ENCODE measurements at regions not wholly inside any gene's neighbourhood (a gene's known extent, or its start where the extent isn't known, plus 50 kb on each side); places are given as distances from the start of the nearest gene placed in this dataset.
"Not testable (repeated sequence)": the region's sequence is repeated elsewhere in the genome, so short reads cannot be mapped to it uniquely, and the experiment has no call there.

DNA sequence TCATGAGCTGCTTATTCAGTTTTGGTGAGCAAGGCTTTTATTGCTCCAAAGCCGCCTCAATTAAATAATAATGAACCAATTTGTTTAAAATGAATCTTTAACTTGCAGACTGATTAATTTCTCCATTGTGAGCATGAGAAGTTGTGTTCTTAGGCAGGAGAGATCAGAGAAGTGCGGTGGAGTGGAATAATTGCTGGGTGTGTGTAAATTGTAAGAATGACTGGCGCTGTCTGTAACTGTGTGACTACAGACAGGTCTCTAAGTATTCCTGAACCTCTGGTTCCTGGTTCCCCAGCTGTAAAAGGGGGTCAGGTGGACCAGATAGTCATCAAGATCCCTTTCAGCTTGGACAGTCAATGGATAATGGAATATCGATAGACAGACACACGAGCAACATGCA is 98.0 kb upstream of the EFEMP1 start:
- no peak for DNase-seq

DNA sequence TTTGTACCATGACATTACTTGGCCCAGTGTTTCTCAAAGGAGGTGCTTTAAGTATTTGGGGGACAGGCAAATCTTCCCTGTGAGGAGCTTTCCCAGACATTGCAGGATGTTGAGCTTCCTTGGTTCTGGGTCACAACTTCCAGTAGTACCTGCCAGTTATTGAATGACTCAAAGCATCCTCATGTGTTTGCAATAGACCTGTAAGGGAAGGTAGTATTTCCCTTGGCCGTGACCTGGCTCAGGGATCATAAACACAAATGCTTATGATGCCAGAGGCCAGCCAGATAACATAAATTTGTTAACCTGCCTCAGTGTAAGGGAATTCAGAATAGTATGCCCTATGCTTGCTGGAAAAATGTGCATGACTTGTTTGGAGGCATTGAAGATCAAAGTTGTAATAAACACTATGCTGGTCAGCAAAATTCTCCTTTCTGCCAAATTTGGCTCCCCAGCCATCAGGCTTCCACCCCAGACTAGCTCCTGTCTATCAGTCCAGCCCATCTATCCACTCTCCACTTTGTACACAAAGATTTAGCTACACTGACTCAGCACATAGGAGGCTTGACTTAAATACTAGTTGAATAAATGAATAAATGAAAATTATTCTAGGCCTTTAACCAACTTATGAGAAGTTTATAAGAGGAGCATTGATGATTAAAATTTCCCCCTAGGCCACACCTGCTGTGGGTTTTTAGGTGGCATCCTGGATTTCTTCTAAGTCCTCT is 102.0 kb upstream of the EFEMP1 start:
- no peak for DNase-seq

DNA sequence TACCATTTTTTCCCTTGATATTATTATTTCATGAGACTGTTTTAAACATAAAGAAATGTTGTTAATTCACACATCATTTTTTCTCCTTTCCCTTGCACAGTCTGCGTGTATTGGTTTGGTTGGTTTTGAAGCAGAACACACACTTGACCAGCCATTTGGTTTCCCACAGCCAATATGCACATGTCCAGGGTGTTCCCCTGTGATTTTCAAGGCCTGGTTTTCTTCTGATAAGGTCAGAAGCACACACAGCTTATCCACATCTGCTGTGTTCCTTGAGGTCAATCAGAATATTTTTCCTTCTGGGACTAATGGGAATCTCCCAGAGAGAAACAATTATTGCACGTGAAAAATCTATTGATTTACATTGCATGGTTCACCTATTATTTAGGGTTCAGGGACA is 103.2 kb upstream of the EFEMP1 start:
- no peak for DNase-seq

DNA sequence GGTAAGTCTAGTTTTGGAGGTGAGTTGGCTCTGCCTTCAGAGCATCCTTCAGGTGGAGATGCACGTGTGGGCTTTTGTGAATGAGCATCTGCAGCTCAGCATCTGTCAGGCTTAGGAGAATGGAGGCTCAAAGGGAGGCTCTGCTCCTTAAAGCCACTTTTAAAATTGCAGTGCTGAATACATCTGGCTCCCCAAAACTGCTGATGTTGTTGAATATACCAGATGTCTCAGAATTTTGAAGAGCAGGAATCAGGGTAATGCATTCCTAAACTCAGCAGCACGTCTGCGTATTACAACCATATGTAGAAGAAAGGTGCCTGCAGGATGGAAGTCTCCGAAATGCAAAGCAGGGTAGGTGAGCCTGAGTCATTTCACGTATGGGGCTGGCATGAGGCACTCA is 106.5 kb upstream of the EFEMP1 start:
- DNase-seq = peak; percentile 17

DNA sequence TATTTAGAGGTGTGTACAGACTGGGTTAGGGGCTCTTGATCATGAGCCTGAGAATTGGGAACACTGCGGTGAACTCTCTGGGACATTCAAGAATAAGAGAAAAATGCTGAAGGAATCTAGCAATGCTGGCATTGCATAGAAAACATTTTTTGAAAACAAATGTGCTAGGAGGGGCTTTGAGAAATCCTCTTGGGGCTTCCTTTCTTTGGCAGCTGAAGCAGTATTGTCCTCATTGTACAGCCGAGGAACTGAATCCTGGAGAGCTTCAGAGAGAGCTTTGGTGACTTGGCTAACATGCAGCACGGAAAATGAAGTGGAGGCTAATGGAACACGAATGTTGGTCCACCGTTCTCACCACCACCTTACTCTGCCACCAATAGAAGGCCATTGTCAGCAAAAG is 107.3 kb upstream of the EFEMP1 start:
- peak; percentile 25 for DNase-seq

DNA sequence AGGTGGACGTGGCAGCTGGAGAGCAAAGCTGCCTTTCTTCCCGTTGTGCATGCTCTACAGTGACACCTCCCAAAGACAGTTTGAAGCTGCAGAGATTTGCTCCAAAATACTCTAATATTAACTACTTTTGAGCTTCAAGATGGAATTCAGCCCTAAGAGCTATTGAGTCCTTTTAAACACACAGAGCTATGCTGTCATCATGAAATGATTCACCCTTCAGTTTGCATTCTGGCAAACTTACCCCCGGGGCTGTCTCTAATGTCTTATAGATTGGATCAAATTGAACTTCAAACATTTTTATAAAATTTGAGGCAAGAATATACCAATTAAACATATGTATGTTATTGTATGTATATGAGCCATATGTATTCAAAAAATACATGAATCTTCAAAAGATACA is 110.7 kb upstream of the EFEMP1 start:
- no peak for DNase-seq

DNA sequence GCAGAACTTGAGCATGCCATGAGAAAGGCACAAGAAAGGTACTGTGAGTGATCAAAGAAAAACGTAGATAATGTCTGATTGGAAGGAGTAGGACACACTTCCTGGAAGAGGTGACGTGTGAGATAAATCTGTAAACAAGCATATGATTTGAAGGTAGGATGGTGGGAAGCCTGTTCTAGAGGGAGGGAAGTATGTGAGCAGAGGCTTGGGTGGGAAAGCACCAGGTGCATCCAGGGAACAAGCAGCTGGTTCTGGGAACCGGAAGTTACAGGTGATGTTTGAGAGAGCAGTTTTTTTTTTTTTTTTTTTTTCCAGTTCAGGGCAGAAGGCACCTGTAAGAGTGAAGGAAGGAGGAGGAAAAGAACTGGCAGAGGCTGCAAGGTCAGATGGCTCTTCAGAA is 116.6 kb upstream of the EFEMP1 start:
- DNase-seq = no peak

DNA sequence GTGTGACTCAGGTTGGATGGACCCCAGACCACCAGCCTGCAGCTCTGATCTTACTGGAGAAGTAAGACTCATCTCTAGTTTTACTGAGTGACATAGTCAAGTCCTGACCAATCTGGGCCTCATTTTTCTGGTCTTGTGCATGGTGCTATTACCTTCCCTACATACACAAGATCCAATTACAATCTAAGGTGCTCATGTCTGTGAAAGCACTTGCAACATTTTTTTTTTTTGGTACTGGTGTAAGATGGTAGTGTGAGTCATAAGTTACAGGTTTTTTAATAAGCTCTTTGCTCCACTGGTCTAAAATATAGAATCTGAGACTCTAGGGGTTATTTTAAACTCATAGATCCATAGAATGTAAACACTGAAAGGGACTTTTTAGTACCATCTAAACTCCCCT is 117.3 kb upstream of the EFEMP1 start:
- DNase-seq = no peak

DNA sequence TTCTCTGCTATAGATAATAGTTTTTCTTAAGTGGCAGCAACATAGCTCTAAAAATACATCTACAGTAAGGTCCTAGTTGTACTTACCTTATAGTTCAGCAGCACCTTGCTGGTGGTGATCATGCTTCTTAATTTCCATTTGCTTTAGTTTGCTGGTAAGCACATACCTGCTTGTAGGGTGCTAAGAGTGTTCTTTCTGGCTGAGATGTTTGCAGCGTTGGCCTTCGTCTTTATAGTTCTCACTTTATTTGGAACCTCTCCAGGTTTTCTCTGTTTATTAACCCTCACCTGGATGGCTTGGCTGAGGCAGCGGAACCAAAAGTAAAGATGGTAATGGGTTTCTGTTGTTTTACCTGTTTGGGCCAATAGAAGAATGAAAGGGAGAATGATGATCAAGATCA is 123.6 kb upstream of the EFEMP1 start:
- DNase-seq = no peak

DNA sequence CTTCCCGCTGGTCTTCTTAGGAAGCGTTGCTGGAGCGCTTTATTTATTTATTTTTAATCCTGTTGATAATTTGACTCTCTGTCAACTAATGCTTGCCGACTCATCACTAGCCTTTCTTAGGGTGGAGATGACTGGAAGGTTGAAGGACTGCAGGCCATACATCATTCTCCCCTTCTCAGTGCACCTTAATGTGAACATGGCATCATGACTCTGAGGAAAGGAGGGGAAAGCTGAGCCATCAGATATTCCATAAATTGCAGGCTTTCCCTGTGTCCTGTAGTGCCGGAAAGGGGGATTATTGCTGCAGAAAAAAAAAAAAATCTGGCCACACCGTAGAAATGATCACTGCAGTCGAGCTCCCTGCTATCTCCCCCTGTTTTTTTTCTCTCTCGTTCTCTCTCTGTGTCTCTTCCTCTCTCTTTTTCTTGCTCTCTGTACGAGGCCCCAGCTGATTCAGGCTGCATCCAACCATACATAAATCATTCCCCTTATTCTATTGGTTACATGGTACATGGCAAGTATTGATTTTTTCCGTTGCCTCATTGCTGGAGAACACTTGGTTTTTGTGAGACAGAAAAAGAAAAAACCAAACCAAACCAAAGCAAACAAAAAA is 125.8 kb upstream of the EFEMP1 start:
- DNase-seq = no peak

DNA sequence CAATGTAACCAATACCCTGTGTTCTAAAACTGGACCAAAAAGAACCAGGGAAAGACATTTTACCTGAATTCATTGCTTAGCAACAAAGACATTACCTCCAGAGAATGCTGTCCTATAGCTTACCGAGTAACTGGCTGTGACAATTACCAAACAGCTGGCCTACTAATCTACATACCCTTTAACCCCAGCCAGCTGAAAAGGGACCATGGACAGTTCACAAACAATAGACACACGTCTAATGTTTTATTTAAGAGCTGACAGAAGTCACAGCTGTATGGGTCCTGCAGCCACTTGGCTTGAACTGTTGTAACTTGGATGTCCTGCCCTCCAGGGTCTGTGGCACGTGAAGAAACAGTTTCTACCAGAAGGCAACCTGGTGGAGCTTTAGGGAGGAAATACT is 130.1 kb upstream of the EFEMP1 start:
- no peak for DNase-seq

DNA sequence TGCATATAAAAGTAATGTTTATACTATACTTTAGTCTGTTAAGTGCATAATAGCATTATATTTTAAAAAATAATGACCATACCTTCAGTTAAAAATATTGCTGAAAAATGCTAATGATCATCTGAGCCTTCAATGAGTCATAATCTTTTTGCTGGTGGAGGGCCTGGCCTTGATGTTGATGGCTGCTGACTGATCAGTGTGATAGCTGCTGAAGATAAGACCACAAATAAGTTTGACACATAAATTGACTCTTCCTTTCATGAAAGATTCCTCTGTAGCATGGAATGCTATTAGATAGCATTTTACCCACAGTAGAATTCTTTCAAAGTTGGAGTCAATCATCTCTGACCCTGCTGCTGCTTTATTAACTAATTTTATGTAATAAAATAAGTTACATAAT is 128.4 kb upstream of the CCDC85A start:
- no peak for DNase-seq

DNA sequence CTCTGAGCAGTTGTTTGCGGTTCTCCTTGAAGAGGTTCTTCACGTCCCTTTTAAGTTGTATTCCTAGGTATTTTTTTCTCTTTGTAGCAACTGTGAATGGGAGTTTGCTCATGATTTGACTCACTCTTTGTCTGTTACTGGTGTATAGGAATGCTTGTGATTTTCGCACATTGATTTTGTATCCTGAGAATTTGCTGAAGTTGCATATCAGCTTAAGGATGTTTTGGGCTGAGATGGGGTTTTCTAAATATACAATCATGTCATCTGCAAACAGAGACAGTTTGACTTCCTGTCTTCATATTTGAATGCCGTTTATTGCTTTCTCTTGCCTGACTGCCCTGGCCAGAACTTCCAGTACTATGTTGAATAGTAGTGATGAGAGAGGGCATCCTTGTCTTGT is 122.5 kb upstream of the CCDC85A start:
- DNase-seq = not testable (repeated sequence)

DNA sequence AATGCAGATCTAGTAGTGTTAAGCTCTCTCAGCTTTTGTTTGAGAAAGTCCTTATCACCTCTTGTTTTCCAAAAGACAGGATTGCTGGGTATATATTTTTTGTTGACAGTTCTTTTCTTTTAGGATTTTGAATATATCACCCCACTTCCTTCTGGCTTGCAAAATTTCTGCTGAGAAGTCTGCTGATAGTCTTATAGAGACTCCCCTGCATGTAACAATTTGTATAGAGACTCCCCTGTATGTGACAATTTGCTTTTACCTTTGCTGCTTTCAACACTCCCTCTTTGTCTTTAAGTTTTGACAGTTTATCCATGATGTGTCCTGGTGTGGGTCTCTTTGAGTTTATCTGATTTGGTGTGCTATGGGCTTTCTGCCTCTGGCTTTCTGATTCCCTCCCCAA is 115.0 kb upstream of the CCDC85A start:
- no peak for DNase-seq

DNA sequence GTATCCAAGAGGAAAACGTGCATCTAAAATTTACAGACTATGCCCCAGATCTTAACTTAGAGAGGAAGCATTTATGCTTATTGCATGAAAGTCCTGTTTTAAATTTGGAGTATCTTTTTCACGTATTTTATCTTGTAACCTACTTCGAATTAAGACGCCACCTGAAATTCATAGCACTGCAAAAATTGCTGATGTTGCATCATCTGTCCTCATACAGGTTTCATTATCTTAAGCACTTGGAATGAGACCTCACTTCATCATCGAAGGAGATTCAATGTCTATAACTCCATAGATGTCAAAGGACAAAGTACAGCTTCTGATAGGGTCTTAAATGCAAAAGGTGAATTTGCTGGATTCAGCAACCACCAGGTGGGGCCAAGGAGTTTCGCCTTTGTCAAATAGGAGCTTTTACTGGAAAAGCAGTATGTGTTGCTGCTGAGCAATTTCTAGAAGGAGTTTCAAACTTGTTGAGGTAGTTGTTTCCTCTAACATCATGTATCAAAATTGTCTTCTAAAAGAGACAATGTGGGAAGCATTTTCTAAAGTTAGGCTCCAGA is 106.4 kb upstream of the CCDC85A start:
- peak; percentile 22 for DNase-seq

DNA sequence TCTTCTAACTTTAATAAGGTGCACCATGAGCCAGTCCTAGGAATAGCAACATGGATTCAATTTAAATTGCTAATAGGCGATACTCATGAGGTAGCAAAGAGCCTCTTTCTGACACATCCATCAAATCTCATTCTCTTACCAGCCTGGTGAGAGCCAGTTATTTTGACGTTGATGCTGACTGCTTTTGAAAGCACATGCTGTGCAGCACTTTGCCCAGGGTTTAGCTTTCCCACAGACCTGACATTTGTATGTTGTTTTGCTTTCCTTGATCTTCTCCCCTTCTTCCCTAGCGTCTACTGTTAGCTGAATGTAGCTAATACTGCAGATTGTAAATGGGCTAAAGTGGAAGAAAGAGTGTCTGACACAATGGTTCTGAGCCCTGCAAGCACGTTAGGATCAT is 101.1 kb upstream of the CCDC85A start:
- no peak for DNase-seq

DNA sequence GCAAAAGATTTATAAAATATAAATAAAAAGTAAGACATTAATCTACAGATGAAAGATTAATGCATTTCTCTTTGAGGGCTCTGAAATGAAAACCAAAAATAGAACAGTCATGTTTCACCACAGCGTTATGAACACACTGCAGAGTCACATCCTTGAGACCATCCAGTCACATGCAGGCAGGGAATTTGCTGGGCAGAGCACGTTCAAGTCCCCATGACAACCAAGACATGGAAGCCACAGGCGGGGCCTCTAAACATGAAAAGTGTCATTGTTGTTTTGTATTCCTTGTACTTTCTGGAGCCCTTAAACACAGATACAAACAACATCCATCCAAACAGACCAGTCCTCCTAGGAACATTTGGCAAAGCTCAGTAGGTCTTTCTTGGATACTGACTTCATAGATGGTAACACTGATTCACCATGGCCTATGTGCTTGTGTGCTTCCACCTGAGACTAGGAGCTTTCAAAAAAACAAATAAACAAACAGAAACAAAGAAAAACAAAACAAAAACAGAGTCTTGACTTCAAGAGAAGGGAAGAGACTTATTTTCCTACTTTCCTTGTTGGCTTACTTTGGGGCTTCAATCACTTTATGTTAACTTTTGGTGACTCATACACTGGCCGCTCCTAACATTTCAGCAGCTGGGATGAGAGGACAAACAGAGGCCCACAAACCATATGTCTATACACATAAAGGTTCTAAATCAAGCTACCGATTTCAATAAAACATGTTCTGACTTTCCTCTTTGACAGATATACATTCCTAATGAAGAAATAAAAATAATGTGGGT is 99.5 kb upstream of the CCDC85A start:
- no peak for DNase-seq

DNA sequence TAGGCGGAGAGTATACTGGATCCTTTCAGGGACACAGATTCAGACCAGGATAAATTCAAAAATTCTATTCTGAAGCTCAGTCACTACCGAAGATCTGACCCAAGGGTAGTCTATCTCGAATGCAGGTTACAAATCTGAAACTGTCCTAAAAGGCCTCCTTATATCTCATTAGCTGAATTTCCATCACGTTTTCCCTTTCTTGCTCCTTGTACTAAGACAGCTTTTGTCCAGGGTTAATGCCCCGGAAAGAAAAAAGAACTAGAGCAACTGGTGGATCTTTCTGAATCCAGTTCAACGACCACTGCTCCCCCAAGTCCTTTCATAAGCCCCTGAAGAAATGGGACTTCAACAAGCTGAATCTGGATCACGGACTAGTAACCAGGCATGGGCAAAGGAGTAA is 97.5 kb upstream of the CCDC85A start:
- DNase-seq = no peak

DNA sequence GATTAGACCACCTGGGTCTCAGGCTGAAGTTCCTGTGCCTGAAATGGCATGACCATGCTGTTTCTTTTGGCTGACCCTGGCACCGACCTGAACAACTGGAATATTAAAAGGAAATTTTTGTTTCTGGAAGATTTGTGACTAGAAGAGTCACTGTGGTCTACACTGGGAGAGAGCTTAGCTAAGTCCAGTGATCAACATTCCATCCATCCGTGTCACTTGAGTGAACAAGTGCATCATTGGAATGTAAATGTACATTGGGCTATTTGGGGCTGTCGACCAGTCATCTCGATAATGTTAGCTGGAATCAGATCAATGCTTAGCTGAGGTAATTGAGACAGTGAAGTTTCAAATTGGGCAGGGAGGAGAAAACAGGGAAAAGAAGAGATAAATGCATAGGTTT is 95.4 kb upstream of the CCDC85A start:
- DNase-seq = no peak

DNA sequence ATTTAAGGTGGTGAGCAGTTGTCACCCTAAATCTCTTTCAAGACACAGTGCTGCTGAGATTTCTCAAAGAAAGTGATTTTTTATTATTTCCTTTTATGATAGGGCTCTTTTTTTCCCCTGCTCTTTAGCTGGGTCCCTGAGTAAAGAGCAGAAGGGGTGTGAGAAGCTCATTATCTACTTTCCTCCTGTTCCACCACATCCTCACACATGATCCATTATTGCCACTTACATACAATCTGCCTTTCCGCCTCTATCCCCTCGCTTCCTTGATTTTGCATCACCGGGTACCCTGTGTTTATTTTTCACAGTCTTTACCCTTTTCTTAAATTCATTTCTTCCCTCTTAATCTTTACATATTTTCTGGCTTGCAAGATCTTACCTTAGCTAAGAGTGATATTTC is 93.9 kb upstream of the CCDC85A start:
- DNase-seq = no peak

DNA sequence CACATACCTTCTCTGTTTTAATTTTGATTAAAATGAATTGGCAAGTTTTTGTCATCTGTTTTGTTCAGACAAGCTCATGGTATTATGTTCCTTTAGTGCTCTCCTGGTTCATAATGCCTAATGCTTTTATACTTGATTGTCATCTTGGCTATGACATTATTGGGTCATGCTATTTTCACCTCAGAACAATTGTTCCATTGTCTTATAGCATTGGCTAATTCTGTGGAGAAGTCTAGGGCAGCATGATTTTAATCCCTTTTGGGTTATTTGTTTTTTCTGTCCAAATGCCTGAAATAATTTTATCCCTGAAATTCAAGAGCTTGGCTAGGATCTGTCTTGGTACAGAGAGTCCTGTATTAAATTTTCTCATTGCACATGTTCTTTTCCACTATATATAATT is 83.8 kb upstream of the CCDC85A start:
- no peak for DNase-seq

DNA sequence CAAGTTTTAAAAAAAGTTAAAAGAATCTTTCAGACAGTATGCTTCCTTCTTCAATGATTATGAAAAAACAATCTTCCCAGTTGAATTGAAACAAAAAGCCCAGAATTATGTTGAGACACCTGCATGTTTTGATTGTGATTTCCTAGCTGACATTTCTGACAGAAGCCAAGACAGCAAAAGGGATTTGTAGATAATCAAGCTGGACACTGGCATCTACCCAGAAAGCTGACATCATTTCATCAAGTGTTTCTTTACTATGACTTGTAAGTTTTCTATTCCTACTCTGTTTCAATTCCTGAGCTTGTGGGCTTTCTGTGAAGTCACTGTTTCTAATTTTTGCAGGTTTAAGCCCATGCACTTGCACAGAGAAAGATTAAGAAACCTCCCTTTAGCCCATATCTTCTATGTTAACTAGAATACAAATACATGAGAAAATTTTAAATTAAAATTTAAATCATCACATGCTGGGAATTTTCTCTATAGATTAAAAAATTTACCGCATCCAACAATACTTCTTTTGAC is 82.9 kb upstream of the CCDC85A start:
- DNase-seq = no peak

DNA sequence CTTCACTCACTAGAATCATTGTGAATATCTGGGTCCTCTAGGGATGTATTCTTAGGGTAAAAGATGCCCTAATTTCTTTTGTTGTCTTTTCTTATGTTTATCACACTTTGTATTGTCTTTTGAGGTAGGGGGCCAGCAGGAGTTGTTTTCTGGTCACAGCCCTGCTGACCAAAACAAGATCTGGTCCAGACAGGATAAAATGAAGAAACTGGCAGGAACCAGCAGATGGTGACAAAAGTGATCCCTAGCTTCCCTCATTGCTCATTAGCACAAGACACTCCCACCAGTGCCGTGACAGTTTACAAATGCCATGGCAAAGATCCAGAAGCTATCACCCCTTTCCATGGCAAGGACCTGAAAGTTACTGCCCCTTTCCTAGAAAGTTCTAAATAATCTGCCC is 81.7 kb upstream of the CCDC85A start:
- no peak for DNase-seq

Measured in tongue (tissue), 1 donor.